Transverse colon (tissue), 4 donors: ENCODE measurements at regions not wholly inside any gene's neighbourhood (a gene's known extent, or its start where the extent isn't known, plus 50 kb on each side); places are given as distances from the start of the nearest gene placed in this dataset.

Source experiments
- DNase-seq: peaks from one replicate; pipeline ENCODE4 v3.0.0-alpha.2; 2019
- H3K27ac ChIP-seq, 4 donors: fragments of 200-600 bp; sonication (generic); 2 replicates each; pipeline ENCODE4 v1.5.1; 2016 to 2018; ENCODE audit warnings: inconsistent platforms in 4 of 4
- H3K27me3 ChIP-seq: fragments of 200-600 bp; sonication (generic); 2 replicates; pipeline ENCODE4 v1.5.1; 2017; ENCODE audit warnings: inconsistent platforms
- H3K36me3 ChIP-seq, 4 donors: fragments of 200-600 bp; sonication (generic); 2 replicates each; pipeline ENCODE4 v1.5.1; 2017 to 2019; ENCODE audit warnings: inconsistent platforms in 4 of 4
- H3K4me1 ChIP-seq, 4 donors: fragments of 200-600 bp; sonication (generic); 2 replicates each; pipeline ENCODE4 v1.5.1; 2017 to 2020; ENCODE audit warnings: inconsistent platforms in 4 of 4
- H3K4me3 ChIP-seq, 4 donors: fragments of 200-600 bp; sonication (generic); 1 replicate in 1 of 4; 2 replicates in 3 of 4; pipeline versions ENCODE4 v1.5.1 to v1.6.1; 2017 to 2019; ENCODE audit warnings: inconsistent platforms in 4 of 4
- H3K9me3 ChIP-seq, 2 donors: fragments of 200-600 bp; sonication (generic); 2 replicates each; pipeline ENCODE4 v1.5.1; 2017 to 2019; ENCODE audit warnings: inconsistent platforms in 2 of 2
- CTCF ChIP-seq, 5 experiments: fragments of 200-600 bp in 3 of 5; fragments of 450-650 bp in 2 of 5; sonication (generic) in 3 of 5; IDR thresholded peaks; 1 replicate in 2 of 5; 2 replicates in 3 of 5; pipeline ENCODE4 v1.5.1; 2016 to 2017; ENCODE audit warnings: antibody characterized with exemption in 5 of 5, inconsistent platforms in 3 of 5, mild to moderate bottlenecking in 2 of 5, moderate library complexity in 1 of 5
- EP300 ChIP-seq: sonication (generic); formaldehyde crosslinking; IDR thresholded peaks from one replicate; pipeline ENCODE4 v1.6.1; 2017; ENCODE audit warnings: antibody characterized with exemption, low read depth
- POLR2A ChIP-seq: fragments of 450-650 bp; IDR thresholded peaks from one replicate; pipeline ENCODE4 v1.6.1; 2016; ENCODE audit warnings: antibody characterized with exemption, mild to moderate bottlenecking, moderate library complexity
- POLR2AphosphoS5 ChIP-seq, 3 donors: sonication (generic); formaldehyde crosslinking; IDR thresholded peaks; one replicate each; pipeline ENCODE4 v1.6.1; 2016; ENCODE audit warnings: antibody characterized with exemption in 3 of 3
- WGBS, 2 donors: methylation state at CpG; one replicate each; pipeline ENCODE4 v1.1.5; 2018; ENCODE audit warnings: low coverage in 1 of 2; 5-methylcytosine and 5-hydroxymethylcytosine counted together
- in situ Hi-C, 4 donors: fragments of 200-750 bp; cut with MboI; loops; one replicate each; pipeline versions ENCODE4 v1.15.0 to v1.15.1; 2017; ENCODE audit warnings: low sequenced_read_pairs in 3 of 4, low pct_ligation_motif_present in 1 of 4, low pct_unique_long_range_greater_than_20kb in 1 of 4
- intact Hi-C: fragments of 100-400 bp; cut with DNase I; formaldehyde crosslinking; loops from one replicate; pipeline ENCODE4 v1.15.1; 2023; ENCODE audit warnings: low total_unique reads

- Histone ChIP-seq H3K27me3 (no peaks in the 10 kb centered on the region), H3K27ac (no peak overlapping the region), H3K36me3 (no peaks in the 10 kb centered on the region), H3K9me3 (no peaks in the 10 kb centered on the region), H3K4me3 (no peak overlapping the region), H3K4me1 (peaks cover 0 to 8% (median 0%) of the 10 kb centered on the region in 4 donors)
- in situ Hi-C loops: no loop called here
- DNase-seq: no peak
- TF ChIP-seq EP300 (no peak), CTCF (IDR thresholded peaks at IDR 0.05) (no peak), POLR2AphosphoS5 (IDR thresholded peaks at IDR 0.05) (no peak), POLR2A (no peak)
- WGBS, 2 donors: 56 to 58% methylated on average over 7 to 11 of the region's 11 CpGs
- intact Hi-C loops: no loop called here
Measured at GRCh38 chr2:19673213-19673791, 228.5 kb downstream of the TTC32 start.

GRCh38 chr2:19671916-19672315 lies 229.9 kb downstream of the TTC32 start:
- intact Hi-C loops: no loop called here
- H3K4me1 ChIP-seq: peaks cover 0 to 15% (median 0%) of the 10 kb centered on the region in 4 donors
- in situ Hi-C loops: no loop called here
- TF ChIP-seq EP300 (no peak), POLR2A (no peak), CTCF (IDR thresholded peaks at IDR 0.05) (no peak), POLR2AphosphoS5 (IDR thresholded peaks at IDR 0.05) (no peak)
- H3K27me3 ChIP-seq: no peaks in the 10 kb centered on the region
- H3K27ac ChIP-seq: no peak overlapping the region
- 70 to 81% methylated on average over 2 to 4 of the region's 4 CpGs for WGBS, 2 donors
- H3K9me3 ChIP-seq: no peaks in the 10 kb centered on the region
- H3K36me3 ChIP-seq: no peaks in the 10 kb centered on the region
- no peak for DNase-seq
- no peak overlapping the region for H3K4me3 ChIP-seq

- no peak overlapping the region for H3K4me3 ChIP-seq
- no peak overlapping the region for H3K27ac ChIP-seq
- DNase-seq: no peak
- in situ Hi-C loops: no loop called here
- TF ChIP-seq CTCF (IDR thresholded peaks at IDR 0.05) (no peak), POLR2AphosphoS5 (IDR thresholded peaks at IDR 0.05) (no peak), POLR2A (no peak), EP300 (no peak)
- WGBS, 2 donors: 71% methylated on average over 1 of the region's 1 CpG; no CpG with 5 or more reads in 1 of the 2 donors
- H3K9me3 ChIP-seq: no peaks in the 10 kb centered on the region
- intact Hi-C loops: no loop called here
- H3K4me1 ChIP-seq: peaks cover 0 to 16% (median 0%) of the 10 kb centered on the region in 4 donors
- H3K36me3 ChIP-seq: no peaks in the 10 kb centered on the region
- no peaks in the 10 kb centered on the region for H3K27me3 ChIP-seq
Measured at GRCh38 chr2:19671311-19671710, 230.5 kb downstream of the TTC32 start.

GRCh38 chr2:19670303-19670702 lies 231.5 kb downstream of the TTC32 start:
- Histone ChIP-seq H3K4me3 (no peak overlapping the region), H3K36me3 (no peaks in the 10 kb centered on the region), H3K27ac (no peak overlapping the region), H3K27me3 (no peaks in the 10 kb centered on the region), H3K9me3 (no peaks in the 10 kb centered on the region), H3K4me1 (peaks cover 0 to 16% (median 0%) of the 10 kb centered on the region in 4 donors)
- DNase-seq: no peak
- TF ChIP-seq POLR2AphosphoS5 (IDR thresholded peaks at IDR 0.05) (peak; percentile 67 to 88 (median 72)), EP300 (peak; percentile 43), CTCF (IDR thresholded peaks at IDR 0.05) (no peak), POLR2A (no peak)
- in situ Hi-C loops: no loop called here
- intact Hi-C loops: no loop called here
- 44 to 45% methylated on average over 2 of the region's 2 CpGs for WGBS, 2 donors
